Activated CD8-positive, alpha-beta T cell treated with anti-CD3 and anti-CD28 coated beads for 36 hours (primary cell): ENCODE measurements at regions not wholly inside any gene's neighbourhood (a gene's known extent, or its start where the extent isn't known, plus 50 kb on each side); places are given as distances from the start of the nearest gene placed in this dataset.

Experiments
- ATAC-seq: fragments of 200-7000 bp; cut with Tn5 transposase; one replicate; pipeline ENCODE4 v1.10.0; 2021; ENCODE audit warnings: mild to moderate bottlenecking, moderate library complexity
- CTCF ChIA-PET: fragments of 350-600 bp; sonication (Branson Sonifier 250); formaldehyde crosslinking; loops from one replicate; lab custom pipeline; 2021; ENCODE audit warnings: antibody characterized with exemption; lab: Charles Lee
- POLR2A ChIA-PET: fragments of 350-600 bp; sonication (Branson Sonifier 250); formaldehyde crosslinking; loops from one replicate; lab custom pipeline; 2021; ENCODE audit warnings: antibody characterized with exemption; lab: Charles Lee
- DNase-seq: peaks from one replicate; pipeline ENCODE4 v3.0.0-alpha.2; 2020
- H3K27ac Mint-ChIP-seq: one replicate; pipeline ENCODE4 v1.8.0; 2021; ENCODE audit warnings: mild to moderate bottlenecking, mixed read lengths
- H3K27me3 Mint-ChIP-seq: one replicate; pipeline ENCODE4 v1.8.0; 2021; ENCODE audit warnings: mixed read lengths
- H3K36me3 Mint-ChIP-seq: one replicate; pipeline ENCODE4 v1.8.0; 2021; ENCODE audit warnings: low read depth, mixed read lengths
- H3K4me1 Mint-ChIP-seq: one replicate; pipeline ENCODE4 v1.8.0; 2021; ENCODE audit warnings: low read depth, mixed read lengths
- H3K4me3 Mint-ChIP-seq: one replicate; pipeline ENCODE4 v1.8.0; 2021; ENCODE audit warnings: mild to moderate bottlenecking, moderate library complexity, mixed read lengths
- H3K9me3 Mint-ChIP-seq: one replicate; pipeline ENCODE4 v1.8.0; 2021; ENCODE audit warnings: mixed read lengths
- CTCF ChIP-seq: fragments of 200-600 bp; IDR thresholded peaks from one replicate; pipeline ENCODE4 v1.8.0; 2022; ENCODE audit warnings: antibody characterized with exemption, mild to moderate bottlenecking
- intact Hi-C: fragments of 100-400 bp; cut with micrococcal nuclease; formaldehyde crosslinking; loops from one replicate; pipeline ENCODE4 v1.10.0; 2022

- Mint-ChIP-seq H3K36me3 (no peaks in the 10 kb centered on the region), H3K4me1 (no peaks in the 10 kb centered on the region), H3K4me3 (no peak overlapping the region), H3K27me3 (peaks cover 3% of the 10 kb centered on the region), H3K9me3 (peaks cover 21% of the 10 kb centered on the region), H3K27ac (no peak overlapping the region)
- TF ChIP-seq CTCF, result no peak
- DNase-seq (no peak), ATAC-seq (no peak)
- POLR2A ChIA-PET, result no interaction called here
- intact Hi-C loops, result no loop called here
- CTCF ChIA-PET, result no interaction called here
Observed at GRCh38 chr5:133723126-133723525, 110.8 kb upstream of the FSTL4 start.

DNA sequence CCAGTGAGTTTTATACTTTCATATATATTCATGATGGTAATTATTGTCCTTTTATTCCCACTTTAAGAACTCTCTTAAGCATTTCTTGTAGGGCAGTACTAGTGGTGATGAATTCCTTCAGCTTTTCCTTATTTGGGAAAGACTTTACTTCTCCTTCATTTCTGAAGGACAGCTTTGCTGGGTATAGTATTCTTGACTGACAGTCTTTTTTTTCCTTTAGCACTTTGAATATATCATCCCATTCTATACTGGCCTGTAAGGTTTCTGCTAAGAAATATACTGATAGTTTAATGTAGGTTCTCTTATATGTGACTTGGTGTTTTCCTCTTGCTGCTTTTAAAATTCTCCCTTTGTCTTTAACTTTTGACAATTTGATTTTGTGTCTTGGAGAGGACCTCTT, 109.0 kb upstream of the FSTL4 start:
- Mint-ChIP-seq H3K4me3 (no peak overlapping the region), H3K4me1 (no peaks in the 10 kb centered on the region), H3K36me3 (no peaks in the 10 kb centered on the region), H3K9me3 (peaks cover 21% of the 10 kb centered on the region), H3K27ac (no peak overlapping the region), H3K27me3 (peaks cover 7% of the 10 kb centered on the region)
- no peak for TF ChIP-seq CTCF
- POLR2A ChIA-PET, result no interaction called here
- ATAC-seq (no peak), DNase-seq (no peak)
- intact Hi-C loops, result no loop called here
- CTCF ChIA-PET, result interaction anchor here (0.7 kb wide), 1 partner anchor 611 kb away, joined by 3 read pairs; no protein-coding TSS in a partner anchor

DNA sequence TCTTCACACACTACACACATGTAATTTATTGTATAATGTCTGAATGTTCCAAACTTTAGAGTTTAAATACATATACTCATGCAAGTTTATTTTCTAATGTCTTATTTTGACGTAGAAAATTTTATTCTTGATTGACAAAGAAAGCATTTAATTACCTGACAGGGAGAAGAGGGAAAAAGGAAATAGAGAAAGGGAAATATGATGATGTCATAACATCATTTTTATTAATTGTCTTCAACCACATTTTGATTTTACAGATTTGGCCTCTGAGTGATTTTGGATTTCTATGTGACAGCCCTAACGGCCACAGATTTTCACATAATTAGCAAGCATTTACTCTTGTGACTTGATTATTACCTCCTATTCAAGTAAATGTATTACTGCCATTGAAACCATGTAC, 106.1 kb upstream of the FSTL4 start:
- peaks cover 4% of the 10 kb centered on the region for H3K27me3 Mint-ChIP-seq
- ATAC-seq, result no peak
- intact Hi-C loops, result no loop called here
- H3K4me3 Mint-ChIP-seq, result no peak overlapping the region
- no peak overlapping the region for H3K27ac Mint-ChIP-seq
- CTCF ChIA-PET, result no interaction called here
- no peaks in the 10 kb centered on the region for H3K4me1 Mint-ChIP-seq
- no peak for TF ChIP-seq CTCF
- H3K36me3 Mint-ChIP-seq, result no peaks in the 10 kb centered on the region
- H3K9me3 Mint-ChIP-seq, result peaks cover 21% of the 10 kb centered on the region
- POLR2A ChIA-PET, result no interaction called here
- no peak for DNase-seq

GRCh38 chr5:133716532-133717183, 104.3 kb upstream of the FSTL4 start:
- H3K27me3 Mint-ChIP-seq, result peaks cover 4% of the 10 kb centered on the region
- intact Hi-C loops, result no loop called here
- no peaks in the 10 kb centered on the region for H3K4me1 Mint-ChIP-seq
- H3K36me3 Mint-ChIP-seq, result no peaks in the 10 kb centered on the region
- no peak overlapping the region for H3K4me3 Mint-ChIP-seq
- CTCF ChIA-PET, result no interaction called here
- peaks cover 11% of the 10 kb centered on the region for H3K9me3 Mint-ChIP-seq
- DNase-seq (no peak), ATAC-seq (no peak)
- TF ChIP-seq CTCF, result no peak
- POLR2A ChIA-PET, result no interaction called here
- H3K27ac Mint-ChIP-seq, result no peak overlapping the region

DNA sequence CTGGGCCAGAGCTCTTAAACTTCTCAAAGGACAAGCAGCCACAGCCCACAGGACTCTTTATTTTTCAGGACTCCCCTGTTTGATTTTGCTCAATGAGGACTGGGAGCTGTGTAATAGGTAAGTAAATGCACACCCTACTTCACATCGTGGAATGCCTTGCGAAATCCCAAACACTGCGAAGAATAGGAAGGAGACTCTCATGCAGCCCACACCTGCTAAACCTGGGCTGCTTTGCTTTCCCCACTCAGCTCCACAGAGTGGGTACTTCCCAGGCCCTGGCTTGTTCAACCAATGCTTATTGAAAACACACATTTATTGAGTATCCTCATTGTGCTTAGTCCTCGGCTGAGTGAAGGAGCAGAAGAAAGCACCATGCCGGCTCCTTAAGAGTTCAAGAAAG, 103.3 kb upstream of the FSTL4 start:
- no peak for TF ChIP-seq CTCF
- Mint-ChIP-seq H3K27me3 (peaks cover 4% of the 10 kb centered on the region), H3K9me3 (peaks cover 2% of the 10 kb centered on the region), H3K4me1 (no peaks in the 10 kb centered on the region), H3K27ac (no peak overlapping the region), H3K36me3 (no peaks in the 10 kb centered on the region), H3K4me3 (no peak overlapping the region)
- intact Hi-C loops, result no loop called here
- no peak for DNase-seq
- ChIA-PET POLR2A (no interaction called here), CTCF (interaction anchor here (1.3 kb wide), 1 partner anchor 153 kb away, joined by 3 read pairs; no protein-coding TSS in a partner anchor)
- no peak for ATAC-seq
